ENCODE measurements at regions not wholly inside any gene's neighbourhood (a gene's known extent, or its start where the extent isn't known, plus 50 kb on each side); places are given as distances from the start of the nearest gene placed in this dataset.

DNA sequence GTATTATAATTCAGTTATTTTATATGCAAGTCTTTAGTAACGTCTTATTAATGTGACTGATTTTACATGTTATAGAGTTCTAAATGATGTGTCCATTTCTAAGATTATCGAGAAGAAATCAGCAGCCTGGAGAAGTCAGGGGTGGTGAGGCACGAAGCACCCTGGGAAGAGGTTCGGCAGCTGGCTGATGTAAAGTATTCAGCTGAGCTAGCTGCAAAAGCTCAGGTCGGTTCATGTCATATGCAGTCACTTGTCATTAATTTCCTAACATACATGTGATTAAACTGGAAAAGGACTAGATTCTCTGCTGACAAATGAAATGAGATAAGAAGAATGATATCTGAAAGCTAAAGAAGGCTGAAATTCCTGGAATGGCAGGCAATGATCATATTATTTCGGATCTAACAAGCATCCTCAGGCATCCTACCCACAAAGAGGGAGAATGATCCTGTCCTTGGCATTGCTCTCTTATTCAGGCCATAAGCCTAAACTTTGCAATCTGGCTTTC lies 383.0 kb upstream of the SLITRK1 start:
- TF ChIP-seq, protein P1, sequence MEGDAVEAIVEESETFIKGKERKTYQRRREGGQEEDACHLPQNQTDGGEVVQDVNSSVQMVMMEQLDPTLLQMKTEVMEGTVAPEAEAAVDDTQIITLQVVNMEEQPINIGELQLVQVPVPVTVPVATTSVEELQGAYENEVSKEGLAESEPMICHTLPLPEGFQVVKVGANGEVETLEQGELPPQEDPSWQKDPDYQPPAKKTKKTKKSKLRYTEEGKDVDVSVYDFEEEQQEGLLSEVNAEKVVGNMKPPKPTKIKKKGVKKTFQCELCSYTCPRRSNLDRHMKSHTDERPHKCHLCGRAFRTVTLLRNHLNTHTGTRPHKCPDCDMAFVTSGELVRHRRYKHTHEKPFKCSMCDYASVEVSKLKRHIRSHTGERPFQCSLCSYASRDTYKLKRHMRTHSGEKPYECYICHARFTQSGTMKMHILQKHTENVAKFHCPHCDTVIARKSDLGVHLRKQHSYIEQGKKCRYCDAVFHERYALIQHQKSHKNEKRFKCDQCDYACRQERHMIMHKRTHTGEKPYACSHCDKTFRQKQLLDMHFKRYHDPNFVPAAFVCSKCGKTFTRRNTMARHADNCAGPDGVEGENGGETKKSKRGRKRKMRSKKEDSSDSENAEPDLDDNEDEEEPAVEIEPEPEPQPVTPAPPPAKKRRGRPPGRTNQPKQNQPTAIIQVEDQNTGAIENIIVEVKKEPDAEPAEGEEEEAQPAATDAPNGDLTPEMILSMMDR (IDR thresholded peaks at IDR 0.05): no peak
- TF ChIP-seq POLR2A (IDR thresholded peaks at IDR 0.05) (no peak), POLR2AphosphoS5 (IDR thresholded peaks at IDR 0.05) (no peak), EP300 (IDR thresholded peaks at IDR 0.05) (no peak)
